Tibial nerve (tissue), 4 donors: ENCODE measurements at regions not wholly inside any gene's neighbourhood (a gene's known extent, or its start where the extent isn't known, plus 50 kb on each side); places are given as distances from the start of the nearest gene placed in this dataset.
"Not testable (repeated sequence)": the region's sequence is repeated elsewhere in the genome, so short reads cannot be mapped to it uniquely, and the experiment has no call there.

Experiments used
- EP300 ChIP-seq, 2 donors: sonication (generic); formaldehyde crosslinking; IDR thresholded peaks; one replicate each; pipeline ENCODE4 v1.6.1; 2017; ENCODE audit warnings: antibody characterized with exemption in 2 of 2, mild to moderate bottlenecking in 1 of 2
- POLR2A ChIP-seq, 2 donors: fragments of 450-650 bp; IDR thresholded peaks; one replicate each; pipeline ENCODE4 v1.6.1; 2017; ENCODE audit warnings: antibody characterized with exemption in 2 of 2, mild to moderate bottlenecking in 2 of 2, moderate library complexity in 2 of 2
- TF ChIP-seq, protein P1 (sequence below), 5 experiments: fragments of 200-600 bp in 3 of 5; fragments of 450-650 bp in 2 of 5; sonication (generic) in 3 of 5; IDR thresholded peaks; one replicate each; pipeline ENCODE4 v1.5.1; 2016 to 2019; ENCODE audit warnings: antibody characterized with exemption in 5 of 5, mild to moderate bottlenecking in 3 of 5, moderate library complexity in 2 of 5

DNA sequence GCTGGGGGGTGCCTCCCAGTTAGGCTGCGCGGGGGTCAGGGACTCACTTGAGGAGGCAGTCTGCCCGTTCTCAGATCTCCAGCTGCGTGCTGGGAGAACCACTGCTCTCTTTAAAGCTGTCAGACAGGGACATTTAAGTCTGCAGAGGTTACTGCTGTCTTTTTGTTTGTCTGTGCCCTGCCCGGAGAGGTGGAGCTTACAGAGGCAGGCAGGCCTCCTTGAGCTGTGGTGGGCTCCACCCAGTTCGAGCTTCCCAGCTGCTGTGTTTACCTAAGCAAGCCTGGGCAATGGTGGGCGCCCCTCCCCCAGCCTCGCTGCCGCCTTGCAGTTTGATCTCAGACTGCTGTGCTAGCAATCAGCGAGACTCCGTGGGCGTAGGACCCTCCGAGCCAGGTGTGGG, 584.2 kb upstream of the SLC39A10 start:
- TF ChIP-seq, protein P1, sequence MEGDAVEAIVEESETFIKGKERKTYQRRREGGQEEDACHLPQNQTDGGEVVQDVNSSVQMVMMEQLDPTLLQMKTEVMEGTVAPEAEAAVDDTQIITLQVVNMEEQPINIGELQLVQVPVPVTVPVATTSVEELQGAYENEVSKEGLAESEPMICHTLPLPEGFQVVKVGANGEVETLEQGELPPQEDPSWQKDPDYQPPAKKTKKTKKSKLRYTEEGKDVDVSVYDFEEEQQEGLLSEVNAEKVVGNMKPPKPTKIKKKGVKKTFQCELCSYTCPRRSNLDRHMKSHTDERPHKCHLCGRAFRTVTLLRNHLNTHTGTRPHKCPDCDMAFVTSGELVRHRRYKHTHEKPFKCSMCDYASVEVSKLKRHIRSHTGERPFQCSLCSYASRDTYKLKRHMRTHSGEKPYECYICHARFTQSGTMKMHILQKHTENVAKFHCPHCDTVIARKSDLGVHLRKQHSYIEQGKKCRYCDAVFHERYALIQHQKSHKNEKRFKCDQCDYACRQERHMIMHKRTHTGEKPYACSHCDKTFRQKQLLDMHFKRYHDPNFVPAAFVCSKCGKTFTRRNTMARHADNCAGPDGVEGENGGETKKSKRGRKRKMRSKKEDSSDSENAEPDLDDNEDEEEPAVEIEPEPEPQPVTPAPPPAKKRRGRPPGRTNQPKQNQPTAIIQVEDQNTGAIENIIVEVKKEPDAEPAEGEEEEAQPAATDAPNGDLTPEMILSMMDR (IDR thresholded peaks at IDR 0.05) = not testable (repeated sequence)
- TF ChIP-seq POLR2A, EP300 (IDR thresholded peaks at IDR 0.05): not testable (repeated sequence)
